Loucy (cell line): ENCODE measurements at regions not wholly inside any gene's neighbourhood (a gene's known extent, or its start where the extent isn't known, plus 50 kb on each side); places are given as distances from the start of the nearest gene placed in this dataset.

Experiments used
- H2AFZ ChIP-seq: fragments of 200-600 bp; sonication (generic); 2 replicates; pipeline ENCODE4 v1.6.0; 2016; ENCODE audit warnings: antibody characterized with exemption, mild to moderate bottlenecking, low read length, moderate library complexity
- H3F3A ChIP-seq: fragments of 200-600 bp; 2 replicates; pipeline ENCODE4 v1.6.0; 2016; ENCODE audit warnings: antibody characterized with exemption, low read depth, mild to moderate bottlenecking
- H3K27me3 ChIP-seq: fragments of 200-600 bp; sonication (generic); 2 replicates; pipeline ENCODE4 v1.6.1; 2014; ENCODE audit warnings: low read length, mild to moderate bottlenecking; ENCODE audit not compliant: insufficient read depth, poor library complexity, severe bottlenecking
- H3K36me3 ChIP-seq: fragments of 200-600 bp; sonication (generic); 2 replicates; pipeline ENCODE4 v1.6.1; 2016; ENCODE audit warnings: low read length; ENCODE audit not compliant: insufficient read depth
- H3K4me1 ChIP-seq: fragments of 200-600 bp; sonication (generic); 2 replicates; pipeline ENCODE4 v1.5.1; 2014; ENCODE audit warnings: low read length, mild to moderate bottlenecking; ENCODE audit not compliant: insufficient read depth, poor library complexity, severe bottlenecking
- H3K4me2 ChIP-seq: fragments of 200-600 bp; sonication (generic); 2 replicates; pipeline ENCODE4 v1.6.0; 2014; ENCODE audit warnings: antibody characterized with exemption, low read length, low read depth, mild to moderate bottlenecking; ENCODE audit not compliant: poor library complexity, severe bottlenecking
- H3K4me3 ChIP-seq: fragments of 200-600 bp; sonication (generic); 2 replicates; pipeline ENCODE4 v1.5.1; 2014; ENCODE audit warnings: low read length, mild to moderate bottlenecking, mixed read lengths; ENCODE audit not compliant: poor library complexity, severe bottlenecking
- H3K79me2 ChIP-seq: fragments of 200-600 bp; sonication (generic); 2 replicates; pipeline ENCODE4 v1.6.1; 2014; ENCODE audit warnings: low read length; ENCODE audit not compliant: insufficient read depth
- H3K9ac ChIP-seq: fragments of 200-600 bp; sonication (generic); 2 replicates; pipeline ENCODE4 v1.6.0; 2014; ENCODE audit warnings: mild to moderate bottlenecking, low read depth, low read length, moderate library complexity; ENCODE audit not compliant: poor library complexity, severe bottlenecking
- H3K9me2 ChIP-seq: fragments of 200-600 bp; sonication (generic); replicated peaks from 2 replicates; pipeline ENCODE4 v1.6.1; 2016; ENCODE audit warnings: low read depth, low read length, mixed read lengths
- H3K9me3 ChIP-seq: fragments of 200-600 bp; sonication (generic); 2 replicates; pipeline ENCODE4 v1.6.1; 2014; ENCODE audit warnings: mild to moderate bottlenecking, antibody characterized with exemption, low read length, low read depth; ENCODE audit not compliant: insufficient read depth
- H4K20me1 ChIP-seq: fragments of 200-600 bp; sonication (generic); 2 replicates; pipeline ENCODE4 v1.6.0; 2014; ENCODE audit warnings: antibody characterized with exemption, low read length, mild to moderate bottlenecking; ENCODE audit not compliant: insufficient read depth, poor library complexity, severe bottlenecking
- EZH2phosphoT487 ChIP-seq: fragments of 200-600 bp; IDR thresholded peaks from 2 replicates; pipeline ENCODE4 v1.6.1; 2018; ENCODE audit warnings: antibody characterized with exemption, mild to moderate bottlenecking, moderate library complexity, borderline replicate concordance
- TF ChIP-seq, protein P1 (sequence below): fragments of 200-600 bp; sonication (generic); conservative IDR thresholded peaks from 2 replicates; pipeline ENCODE4 v1.5.1; 2014; ENCODE audit warnings: mild to moderate bottlenecking, antibody characterized with exemption, low read length

DNA sequence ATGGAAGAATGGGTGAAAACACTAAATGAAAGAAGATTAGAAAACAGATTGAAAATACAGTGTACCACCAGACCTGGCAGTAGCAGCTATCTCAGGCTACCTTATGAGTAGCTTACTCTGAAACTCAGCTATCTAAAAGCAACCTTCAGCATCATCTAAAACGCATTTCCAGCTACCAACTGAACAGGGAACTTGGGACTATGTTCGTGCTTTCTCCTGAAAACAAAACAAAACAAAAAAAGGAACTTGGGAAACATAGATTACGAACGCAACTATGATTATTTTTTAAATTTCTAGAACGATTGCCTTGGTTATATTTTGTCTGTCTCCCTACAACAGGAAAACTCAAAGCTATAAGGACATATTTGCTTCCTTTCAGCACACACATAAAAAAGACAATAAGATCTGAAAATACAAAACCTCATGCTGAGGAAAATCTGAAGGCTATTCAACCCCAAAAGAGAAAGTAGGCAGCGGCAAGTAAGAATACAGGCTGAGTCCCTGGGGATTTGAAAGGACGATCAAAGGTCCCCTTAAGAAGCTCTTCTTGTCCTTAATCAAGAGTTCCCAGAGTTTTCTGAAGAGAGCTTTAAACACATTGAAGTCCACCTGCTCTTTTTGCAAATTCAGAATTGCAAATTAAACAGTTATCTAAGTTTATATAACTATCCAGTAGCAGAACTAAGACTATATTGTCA, 53.4 kb downstream of the OR2K2 start:
- no peak overlapping the region for H2AFZ ChIP-seq
- no peaks in the 10 kb centered on the region for H3K79me2 ChIP-seq
- no peak overlapping the region for H3K4me3 ChIP-seq
- H3K9ac ChIP-seq, result no peak overlapping the region
- H3F3A ChIP-seq, result no peaks in the 10 kb centered on the region
- no peak overlapping the region for H3K4me2 ChIP-seq
- no peak for TF ChIP-seq EZH2phosphoT487
- TF ChIP-seq, protein P1, sequence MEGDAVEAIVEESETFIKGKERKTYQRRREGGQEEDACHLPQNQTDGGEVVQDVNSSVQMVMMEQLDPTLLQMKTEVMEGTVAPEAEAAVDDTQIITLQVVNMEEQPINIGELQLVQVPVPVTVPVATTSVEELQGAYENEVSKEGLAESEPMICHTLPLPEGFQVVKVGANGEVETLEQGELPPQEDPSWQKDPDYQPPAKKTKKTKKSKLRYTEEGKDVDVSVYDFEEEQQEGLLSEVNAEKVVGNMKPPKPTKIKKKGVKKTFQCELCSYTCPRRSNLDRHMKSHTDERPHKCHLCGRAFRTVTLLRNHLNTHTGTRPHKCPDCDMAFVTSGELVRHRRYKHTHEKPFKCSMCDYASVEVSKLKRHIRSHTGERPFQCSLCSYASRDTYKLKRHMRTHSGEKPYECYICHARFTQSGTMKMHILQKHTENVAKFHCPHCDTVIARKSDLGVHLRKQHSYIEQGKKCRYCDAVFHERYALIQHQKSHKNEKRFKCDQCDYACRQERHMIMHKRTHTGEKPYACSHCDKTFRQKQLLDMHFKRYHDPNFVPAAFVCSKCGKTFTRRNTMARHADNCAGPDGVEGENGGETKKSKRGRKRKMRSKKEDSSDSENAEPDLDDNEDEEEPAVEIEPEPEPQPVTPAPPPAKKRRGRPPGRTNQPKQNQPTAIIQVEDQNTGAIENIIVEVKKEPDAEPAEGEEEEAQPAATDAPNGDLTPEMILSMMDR, result no peak
- H3K9me3 ChIP-seq, result no peaks in the 10 kb centered on the region
- H4K20me1 ChIP-seq, result no peaks in the 10 kb centered on the region
- H3K27me3 ChIP-seq, result no peaks in the 10 kb centered on the region
- H3K4me1 ChIP-seq, result no peaks in the 10 kb centered on the region
- no peaks in the 10 kb centered on the region for H3K9me2 ChIP-seq
- H3K36me3 ChIP-seq, result no peaks in the 10 kb centered on the region

DNA sequence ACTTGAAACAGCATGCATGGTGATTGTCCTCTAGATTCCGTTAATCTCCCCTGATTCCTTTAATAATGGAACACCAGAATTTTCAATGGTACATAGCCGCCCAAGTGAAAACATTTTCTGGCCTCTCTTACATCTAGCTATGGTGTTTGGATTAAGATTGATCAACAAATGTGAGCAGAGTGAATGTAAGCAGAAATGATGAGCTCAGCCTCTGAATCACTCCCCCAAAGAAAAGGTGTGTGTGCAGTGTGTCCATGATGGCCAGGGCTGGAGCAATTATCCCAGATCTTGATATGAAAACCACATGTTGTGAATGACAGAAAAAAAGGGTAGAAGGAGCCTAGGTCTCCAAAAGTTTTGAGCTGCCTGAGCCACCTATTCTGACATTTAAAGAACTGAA, 55.3 kb downstream of the OR2K2 start:
- H2AFZ ChIP-seq, result no peak overlapping the region
- H3K27me3 ChIP-seq, result no peaks in the 10 kb centered on the region
- H4K20me1 ChIP-seq, result no peaks in the 10 kb centered on the region
- no peaks in the 10 kb centered on the region for H3K79me2 ChIP-seq
- H3K4me3 ChIP-seq, result no peak overlapping the region
- no peaks in the 10 kb centered on the region for H3K36me3 ChIP-seq
- H3K9me2 ChIP-seq, result no peaks in the 10 kb centered on the region
- no peaks in the 10 kb centered on the region for H3F3A ChIP-seq
- H3K4me1 ChIP-seq, result no peaks in the 10 kb centered on the region
- no peak overlapping the region for H3K9ac ChIP-seq
- no peaks in the 10 kb centered on the region for H3K9me3 ChIP-seq
- no peak for TF ChIP-seq EZH2phosphoT487
- H3K4me2 ChIP-seq, result no peak overlapping the region

DNA sequence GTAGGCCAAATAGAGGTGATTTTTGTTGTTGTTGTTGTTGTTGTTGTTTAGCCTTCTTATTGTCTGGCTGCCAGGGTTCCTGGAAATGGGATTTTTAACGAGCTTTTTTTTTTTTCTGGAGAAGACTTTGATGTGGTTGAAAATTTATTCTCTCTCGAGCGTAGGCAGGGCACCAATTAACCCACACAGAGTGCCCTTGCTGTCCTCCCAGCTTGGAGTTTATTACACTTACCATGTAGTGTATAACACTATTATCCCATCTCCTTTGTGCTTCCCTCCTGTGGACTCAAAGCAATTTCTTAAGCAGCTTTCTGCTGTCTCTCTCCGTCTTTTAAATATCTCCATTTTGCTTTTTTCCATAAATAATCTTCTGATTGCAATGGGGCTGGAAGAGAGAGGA, 57.4 kb downstream of the OR2K2 start:
- no peak overlapping the region for H3K4me2 ChIP-seq
- no peaks in the 10 kb centered on the region; the same call in 1 of the 2 replicates for H3K9me3 ChIP-seq
- no peaks in the 10 kb centered on the region for H3K36me3 ChIP-seq
- no peak overlapping the region for H3K9ac ChIP-seq
- no peaks in the 10 kb centered on the region for H3K4me1 ChIP-seq
- no peaks in the 10 kb centered on the region for H3K27me3 ChIP-seq
- no peaks in the 10 kb centered on the region for H4K20me1 ChIP-seq
- H3F3A ChIP-seq, result no peaks in the 10 kb centered on the region
- no peak overlapping the region for H3K4me3 ChIP-seq
- no peaks in the 10 kb centered on the region for H3K9me2 ChIP-seq
- TF ChIP-seq EZH2phosphoT487, result no peak
- TF ChIP-seq, protein P1, result no peak
- no peaks in the 10 kb centered on the region for H3K79me2 ChIP-seq
- H2AFZ ChIP-seq, result no peak overlapping the region
